Pulmonary artery endothelial cell (primary cell): ENCODE measurements at regions not wholly inside any gene's neighbourhood (a gene's known extent, or its start where the extent isn't known, plus 50 kb on each side); places are given as distances from the start of the nearest gene placed in this dataset.
A peak's percentile ranks its signal among the peaks of the same experiment; 100 is the strongest.
"Not testable (repeated sequence)": the region's sequence is repeated elsewhere in the genome, so short reads cannot be mapped to it uniquely, and the experiment has no call there.

ENCODE experiments used
- DNase-seq: peaks from one replicate; pipeline ENCODE4 v3.0.0-alpha.2; 2011; ENCODE audit warnings: low read depth, low spot score

DNA sequence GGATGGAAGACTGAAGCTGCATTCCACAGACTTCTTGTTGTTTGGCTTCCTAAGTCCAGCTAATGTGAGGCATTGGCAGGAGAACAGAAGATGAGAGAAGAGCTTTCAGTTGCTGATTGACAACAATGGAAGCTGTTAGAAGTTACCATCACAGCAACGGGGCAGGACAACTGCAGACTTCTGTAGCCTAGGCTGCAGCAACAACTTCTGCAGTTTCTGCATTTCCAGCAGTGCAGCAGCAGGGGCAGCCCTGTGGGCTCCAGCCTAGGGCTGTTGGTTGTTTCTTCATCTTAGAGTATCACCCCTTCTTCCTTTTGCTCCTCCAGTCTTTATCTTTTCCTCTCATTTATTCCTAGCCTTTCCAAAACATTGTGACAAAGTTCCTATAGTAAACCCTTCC, 528.8 kb upstream of the PTGER4 start:
- DNase-seq = no peak

GRCh38 chr5:40141896-40142295, 537.8 kb upstream of the PTGER4 start:
- no peak for DNase-seq

DNA sequence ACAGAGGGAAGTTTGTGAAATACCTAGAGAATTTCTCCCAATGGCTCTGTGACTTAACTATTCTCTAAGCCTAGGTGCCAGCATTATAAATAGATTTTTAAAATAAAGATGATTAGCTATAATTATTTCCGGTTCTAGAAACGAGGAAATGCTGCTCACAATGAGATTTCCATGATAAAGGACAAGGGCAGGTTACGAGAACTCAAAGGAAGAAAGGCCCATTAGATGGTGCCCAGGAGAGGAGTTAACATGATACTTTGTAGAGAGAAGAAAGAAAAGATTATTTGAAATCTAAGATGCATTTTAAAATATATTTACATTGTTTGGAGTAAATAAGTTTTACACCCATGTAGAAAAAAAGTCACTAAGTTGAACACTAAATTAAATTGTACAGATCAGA, 538.3 kb upstream of the PTGER4 start:
- DNase-seq = no peak

GRCh38 chr5:40137223-40137622, 542.5 kb upstream of the PTGER4 start:
- DNase-seq = no peak

- no peak for DNase-seq
These were observed 544.7 kb upstream of the PTGER4 start for GRCh38 chr5:40134883-40135520.

DNA sequence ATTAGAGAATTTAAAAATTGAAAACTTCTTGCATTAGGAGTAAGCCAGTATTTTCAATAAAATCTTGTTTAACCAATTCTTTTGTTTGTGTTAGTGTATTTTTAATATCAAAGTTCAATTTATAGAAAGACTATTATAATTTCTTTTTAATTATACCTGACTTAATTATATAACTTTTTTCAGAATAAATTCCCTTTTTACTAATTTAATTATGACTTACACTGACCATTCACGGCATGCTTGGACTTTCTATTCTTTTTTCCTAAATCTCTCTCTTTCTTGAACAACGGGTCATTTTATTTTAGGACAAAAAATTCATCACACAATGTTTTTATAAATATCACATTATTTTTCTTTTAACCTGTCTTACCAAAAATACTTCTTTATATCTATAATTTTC, 555.3 kb upstream of the PTGER4 start:
- no peak for DNase-seq

DNA sequence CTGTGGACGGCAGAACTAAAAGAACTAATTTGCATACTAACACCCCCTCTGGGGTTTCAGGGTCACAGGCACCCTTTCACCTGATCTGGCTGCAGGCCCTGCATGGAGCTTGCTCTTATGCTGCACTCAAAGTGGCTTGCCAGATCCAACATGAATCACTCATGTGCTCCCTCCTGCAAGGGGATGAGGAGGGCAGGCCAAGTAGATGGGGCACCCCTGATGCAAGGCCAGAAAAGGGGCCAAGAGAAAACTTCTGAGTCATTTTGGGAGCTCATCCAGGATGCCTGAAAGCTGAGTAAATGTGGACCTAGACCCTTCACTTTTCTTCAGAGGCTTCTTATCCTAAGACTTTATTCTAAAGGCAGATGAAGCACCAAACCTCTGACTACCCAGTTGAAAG, 558.5 kb upstream of the PTGER4 start:
- no peak for DNase-seq

- no peak for DNase-seq
These were observed 566.8 kb upstream of the PTGER4 start for GRCh38 chr5:40112875-40113274.

- not testable (repeated sequence) for DNase-seq
These were observed 568.7 kb upstream of the PTGER4 start for GRCh38 chr5:40111036-40111435.

GRCh38 chr5:40108764-40109390, 570.8 kb upstream of the PTGER4 start:
- peak; percentile 13 for DNase-seq

- not testable (repeated sequence) for DNase-seq
These were observed 571.9 kb upstream of the PTGER4 start for GRCh38 chr5:40107786-40108185.

GRCh38 chr5:40106847-40107246, 572.9 kb upstream of the PTGER4 start:
- no peak for DNase-seq

- no peak for DNase-seq
These were observed 581.4 kb upstream of the PTGER4 start for GRCh38 chr5:40098313-40098712.

DNA sequence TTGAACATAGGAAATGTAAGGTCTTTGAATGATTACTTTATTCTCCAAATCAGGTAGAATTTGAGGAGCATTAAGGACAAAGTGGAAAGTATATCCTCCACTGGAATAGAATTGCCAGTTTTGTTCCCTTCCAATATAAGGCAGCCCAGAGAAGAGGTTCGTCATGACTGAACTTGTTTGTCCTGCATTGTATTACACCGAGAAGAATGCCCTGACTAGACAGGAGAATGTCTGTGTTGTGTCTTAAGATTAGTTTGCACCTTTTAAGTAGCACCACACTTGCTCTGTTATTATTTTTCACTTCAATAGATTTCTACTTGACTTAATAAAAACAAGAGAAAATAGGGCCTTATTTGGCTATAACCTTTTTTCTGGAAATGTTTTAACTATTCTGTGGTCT, 586.2 kb upstream of the PTGER4 start:
- no peak for DNase-seq

- DNase-seq = no peak
These were observed 590.4 kb upstream of the PTGER4 start for GRCh38 chr5:40089269-40089668.

- no peak for DNase-seq
These were observed 595.1 kb upstream of the PTGER4 start for GRCh38 chr5:40084614-40085013.

DNA sequence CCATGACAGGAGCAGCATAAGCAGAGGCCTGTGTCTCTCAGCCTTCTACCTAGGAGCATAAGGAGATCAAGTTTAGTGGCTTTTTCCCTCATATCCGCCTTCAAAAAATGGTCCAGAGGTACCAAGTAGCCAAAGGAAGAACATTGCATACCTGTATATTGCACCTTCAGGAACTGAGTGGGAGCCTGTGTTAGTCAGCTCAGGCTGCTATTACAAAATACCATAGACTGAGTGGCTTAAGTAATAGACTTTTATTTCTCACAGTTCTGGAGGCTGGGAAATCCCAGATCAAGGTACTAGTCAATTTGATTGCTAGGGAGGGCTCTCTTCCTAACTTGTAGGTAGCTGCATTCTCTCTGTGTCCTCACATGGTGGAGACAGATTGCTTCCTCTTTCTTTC, 597.4 kb upstream of the PTGER4 start:
- no peak for DNase-seq

GRCh38 chr5:40080191-40080590, 599.5 kb upstream of the PTGER4 start:
- DNase-seq = no peak

DNA sequence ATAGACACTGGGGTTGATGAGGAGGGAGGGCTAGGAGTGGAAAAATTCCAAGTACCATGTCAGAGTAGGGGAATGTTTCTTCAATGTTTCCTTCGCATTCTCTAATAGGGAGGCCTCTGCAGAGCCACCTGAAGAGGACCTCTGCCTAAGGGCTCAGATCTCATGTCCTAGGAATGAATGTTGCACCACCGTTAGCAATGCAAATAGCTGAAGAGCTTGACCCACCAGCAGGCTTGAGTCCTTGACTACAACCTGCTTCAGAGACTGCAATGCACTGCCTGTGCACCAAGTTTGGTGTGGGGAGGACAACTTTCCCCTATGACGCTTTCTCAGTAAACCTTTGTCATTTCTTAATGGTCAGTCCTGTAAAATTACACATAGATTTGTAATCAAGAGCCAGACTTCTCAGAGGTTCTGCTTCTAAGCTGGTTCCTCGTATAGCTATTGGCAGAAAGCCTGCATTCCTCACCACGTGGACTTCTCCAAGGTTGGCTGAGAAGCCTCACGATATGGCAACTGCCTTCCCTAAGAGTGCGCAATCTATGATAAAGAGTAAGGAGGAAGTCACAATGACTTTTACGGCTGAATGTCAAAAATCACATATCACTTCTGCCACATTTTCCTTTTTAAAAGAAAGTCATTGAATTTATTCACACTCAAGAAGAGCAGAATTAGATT, 600.7 kb upstream of the PTGER4 start:
- DNase-seq = no peak

DNA sequence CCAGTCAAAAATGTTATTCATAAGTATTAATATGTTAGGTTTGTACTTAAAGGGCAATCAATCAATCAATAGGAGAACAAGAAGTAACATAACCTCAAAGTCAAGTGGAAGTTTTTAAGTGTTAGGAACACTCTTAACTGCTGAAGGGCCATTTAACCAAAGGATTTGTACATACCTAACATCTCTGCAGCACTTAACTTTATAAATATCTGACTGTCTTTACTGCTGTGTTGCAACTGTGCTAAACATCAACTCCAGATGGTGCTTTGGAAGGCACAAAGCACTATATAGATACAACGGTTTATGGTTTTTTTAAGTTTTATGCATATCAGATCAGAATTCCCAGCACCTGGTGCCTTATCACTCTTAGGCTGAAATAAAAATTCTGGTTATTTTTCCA, 604.9 kb upstream of the PTGER4 start:
- DNase-seq = no peak

DNA sequence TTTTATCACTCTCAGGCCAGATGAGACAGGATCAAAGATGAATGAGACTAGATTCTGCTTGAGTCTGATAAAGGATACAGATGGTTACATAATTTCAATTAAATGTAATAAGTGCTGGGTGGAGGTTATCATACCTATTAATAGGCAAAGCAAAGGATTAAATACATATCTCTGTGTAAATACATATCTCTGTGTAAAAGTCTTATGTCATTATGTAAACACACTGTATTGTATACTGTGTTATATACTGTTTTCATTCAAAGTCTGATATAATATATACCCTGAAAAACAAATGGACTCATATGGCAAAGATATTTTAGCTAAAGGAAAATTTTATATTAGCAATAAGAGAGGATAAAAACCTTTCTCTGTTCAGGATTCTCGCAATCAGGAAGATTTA, 605.8 kb upstream of the PTGER4 start:
- no peak for DNase-seq

- DNase-seq = peak; percentile 29
These were observed 607.8 kb upstream of the PTGER4 start for GRCh38 chr5:40071870-40072269.

DNA sequence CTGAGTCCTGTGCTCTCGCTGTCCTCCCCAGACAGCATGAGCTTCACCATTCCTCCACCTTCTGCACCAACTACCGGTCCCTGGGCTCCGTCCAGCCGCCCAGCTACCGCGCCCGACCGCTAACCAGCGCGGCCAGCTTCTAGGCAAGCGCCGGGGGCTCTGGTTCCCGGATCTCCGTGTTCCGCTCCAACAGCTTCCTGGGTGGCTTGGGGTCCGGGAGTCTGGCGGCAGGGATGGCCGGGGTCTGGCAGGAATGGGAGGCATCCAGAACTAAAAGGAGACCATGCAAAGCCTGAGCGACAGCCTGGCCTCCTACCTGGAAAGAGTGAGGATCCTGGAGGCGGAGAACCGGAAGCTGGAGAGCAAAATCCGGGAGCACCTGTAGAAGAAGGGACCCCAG, 613.1 kb upstream of the PTGER4 start:
- no peak for DNase-seq
